H1 (cell line): ENCODE measurements at regions not wholly inside any gene's neighbourhood (a gene's known extent, or its start where the extent isn't known, plus 50 kb on each side); places are given as distances from the start of the nearest gene placed in this dataset.

Source experiments
- CTCF ChIA-PET: fragments of 300-600 bp; sonication (Branson Sonifier 250); formaldehyde crosslinking; loops from one replicate; lab custom pipeline; 2021; ENCODE audit not compliant: partially characterized antibody; lab: Charles Lee
- POLR2A ChIA-PET: fragments of 300-600 bp; sonication (Branson Sonifier 250); formaldehyde crosslinking; loops from one replicate; lab custom pipeline; 2021; ENCODE audit warnings: inconsistent platforms; ENCODE audit not compliant: partially characterized antibody; lab: Charles Lee
- DNase-seq, 2 experiments: peaks; one replicate each; pipeline versions ENCODE4 v3.0.0 to v3.0.0-alpha.2; 2010 to 2022; ENCODE audit warnings: low spot score in 2 of 2, low read depth in 1 of 2, mixed read lengths in 1 of 2
- FAIRE-seq: peaks from 2 replicates; lab custom pipeline; 2011; peaks lifted over from hg19 to GRCh38; lab: Jason Lieb, UNC
- H2AFZ ChIP-seq: 2 replicates; pipeline ENCODE4 v1.8.1; 2012; ENCODE audit warnings: low read length, inconsistent platforms
- H2AK5ac ChIP-seq: 2 replicates; pipeline ENCODE4 v1.6.1; 2013; ENCODE audit warnings: low read depth, low read length
- H2BK120ac ChIP-seq: replicated peaks from 2 replicates; pipeline ENCODE3; 2013; ENCODE audit warnings: low read depth, low read length, inconsistent platforms
- H2BK12ac ChIP-seq: 2 replicates; pipeline ENCODE4 v1.6.1; 2013; ENCODE audit warnings: low read depth, low read length
- H2BK15ac ChIP-seq: 2 replicates; pipeline ENCODE4 v1.6.1; 2013; ENCODE audit warnings: low read length
- H2BK20ac ChIP-seq: 2 replicates; pipeline ENCODE4 v1.6.1; 2013; ENCODE audit warnings: low read length
- H2BK5ac ChIP-seq: 2 replicates; pipeline ENCODE4 v1.6.1; 2013; ENCODE audit warnings: low read depth, low read length
- H3K14ac ChIP-seq: 2 replicates; pipeline ENCODE4 v1.6.1; 2013; ENCODE audit warnings: inconsistent platforms; ENCODE audit not compliant: insufficient read length
- H3K18ac ChIP-seq: 2 replicates; pipeline ENCODE4 v1.6.1; 2013; ENCODE audit warnings: low read length; ENCODE audit errors: extremely low read depth
- H3K23ac ChIP-seq: 2 replicates; pipeline ENCODE4 v1.6.1; 2013; ENCODE audit warnings: inconsistent platforms; ENCODE audit not compliant: insufficient read length
- H3K23me2 ChIP-seq: 2 replicates; pipeline ENCODE4 v1.6.1; 2013; ENCODE audit warnings: low read depth, low read length
- H3K27ac ChIP-seq: 2 replicates; pipeline ENCODE4 v1.6.1; 2011; ENCODE audit warnings: low read depth, low read length, inconsistent platforms
- H3K27me3 ChIP-seq, 4 experiments: replicated peaks in 1 of 4; 1 replicate in 1 of 4; 2 replicates in 3 of 4; pipeline versions ENCODE4 v1.6.1 to v1.8.1; 2011 to 2013; ENCODE audit warnings: low read length in 3 of 4, mild to moderate bottlenecking in 3 of 4, inconsistent platforms in 2 of 4, mixed read lengths in 2 of 4, moderate library complexity in 1 of 4; ENCODE audit not compliant: control insufficient read depth in 3 of 4, insufficient read depth in 3 of 4; ENCODE audit errors: extremely low read depth in 1 of 4
- H3K36me3 ChIP-seq, 4 experiments: 2 replicates each; pipeline versions ENCODE4 v1.6.1 to v1.8.1; 2011 to 2013; ENCODE audit warnings: mild to moderate bottlenecking in 4 of 4, low read length in 3 of 4, moderate library complexity in 2 of 4, control low read depth in 1 of 4, inconsistent platforms in 1 of 4; ENCODE audit not compliant: insufficient read depth in 4 of 4, control insufficient read depth in 2 of 4
- H3K4ac ChIP-seq: replicated peaks from 2 replicates; pipeline ENCODE3; 2013; ENCODE audit warnings: low read length, low read depth, mixed read lengths, inconsistent platforms; ENCODE audit not compliant: insufficient read length
- H3K4me1 ChIP-seq, 4 experiments: replicated peaks in 1 of 4; 1 replicate in 1 of 4; 2 replicates in 3 of 4; pipeline versions ENCODE4 v1.6.1 to v1.8.1; 2011 to 2013; ENCODE audit warnings: low read length in 3 of 4, inconsistent platforms in 2 of 4, mixed read lengths in 1 of 4; ENCODE audit not compliant: insufficient read depth in 4 of 4, control insufficient read depth in 3 of 4
- H3K4me2 ChIP-seq, 2 experiments: 2 replicates each; pipeline versions ENCODE4 v1.6.1 to v1.8.1; 2011 to 2013; ENCODE audit warnings: low read depth in 2 of 2, low read length in 2 of 2, control low read depth in 1 of 2, inconsistent platforms in 1 of 2, mild to moderate bottlenecking in 1 of 2; ENCODE audit not compliant: insufficient read depth in 1 of 2
- H3K4me3 ChIP-seq, 4 experiments: fragments of 200-600, 300-600 bp in 1 of 4; sonication (generic), shearing (Covaris generic), sonication (Bioruptor Twin) in 1 of 4; 2 replicates each; pipeline versions ENCODE4 v1.5.1 to v1.8.1; 2011 to 2016; ENCODE audit warnings: low read length in 4 of 4, low read depth in 3 of 4, control low read depth in 2 of 4, inconsistent platforms in 2 of 4, mild to moderate bottlenecking in 2 of 4, mixed read lengths in 1 of 4, moderate library complexity in 1 of 4; ENCODE audit not compliant: insufficient read depth in 2 of 4; ENCODE audit errors: extremely low read depth in 1 of 4
- H3K56ac ChIP-seq: replicated peaks from 2 replicates; pipeline ENCODE3; 2013; ENCODE audit warnings: low read depth, mild to moderate bottlenecking, mixed read lengths, low read length, inconsistent platforms; ENCODE audit not compliant: insufficient read length
- H3K79me1 ChIP-seq: 2 replicates; pipeline ENCODE4 v1.6.1; 2013; ENCODE audit warnings: low read depth, low read length, control low read depth
- H3K79me2 ChIP-seq, 2 experiments: 2 replicates each; pipeline versions ENCODE4 v1.6.1 to v1.8.1; 2012 to 2013; ENCODE audit warnings: low read length in 2 of 2, mild to moderate bottlenecking in 2 of 2, inconsistent platforms in 1 of 2; ENCODE audit not compliant: insufficient read depth in 2 of 2, control insufficient read depth in 1 of 2
- H3K9ac ChIP-seq, 4 experiments: replicated peaks in 1 of 4; 1 replicate in 1 of 4; 2 replicates in 3 of 4; pipeline versions ENCODE4 v1.6.1 to v1.8.1; 2011 to 2013; ENCODE audit warnings: low read depth in 3 of 4, low read length in 3 of 4, control low read depth in 2 of 4, mild to moderate bottlenecking in 2 of 4, moderate library complexity in 2 of 4, inconsistent platforms in 1 of 4; ENCODE audit errors: extremely low read depth in 1 of 4
- H3K9me3 ChIP-seq, 2 experiments: 2 replicates each; pipeline versions ENCODE4 v1.6.1 to v1.8.1; 2012 to 2013; ENCODE audit warnings: mild to moderate bottlenecking in 2 of 2, moderate library complexity in 2 of 2, control low read depth in 1 of 2, inconsistent platforms in 1 of 2, low read depth in 1 of 2, low read length in 1 of 2, mixed read lengths in 1 of 2; ENCODE audit not compliant: insufficient read depth in 2 of 2
- H4K20me1 ChIP-seq, 2 experiments: replicated peaks in 1 of 2; 2 replicates each; pipeline versions ENCODE3 to v1.8.1; 2011 to 2013; ENCODE audit warnings: inconsistent platforms in 2 of 2, low read length in 2 of 2, mild to moderate bottlenecking in 1 of 2; ENCODE audit not compliant: insufficient read depth in 2 of 2, control insufficient read depth in 1 of 2
- H4K5ac ChIP-seq: 2 replicates; pipeline ENCODE4 v1.6.1; 2013; ENCODE audit warnings: low read length, low read depth, mixed read lengths, inconsistent platforms; ENCODE audit not compliant: insufficient read length
- H4K8ac ChIP-seq: 2 replicates; pipeline ENCODE4 v1.8.0; 2013; ENCODE audit warnings: mild to moderate bottlenecking, moderate library complexity, low read length, inconsistent platforms; ENCODE audit not compliant: insufficient read depth; ENCODE audit errors: extremely low read depth
- H4K91ac ChIP-seq: replicated peaks from 2 replicates; pipeline ENCODE3; 2013; ENCODE audit warnings: low read length, mixed read lengths, inconsistent platforms; ENCODE audit not compliant: insufficient read length
- ASH2L ChIP-seq: fragments of 200-600, 300-600 bp; sonication (generic); IDR thresholded peaks from one replicate; pipeline ENCODE4 v1.7.1; 2017; ENCODE audit warnings: low read length
- CTBP2 ChIP-seq: IDR thresholded peaks from 2 replicates; pipeline ENCODE4 v1.7.0; 2011; ENCODE audit warnings: borderline replicate concordance, mild to moderate bottlenecking, moderate library complexity, mixed read lengths, low read length; ENCODE audit not compliant: insufficient read depth, insufficient read length
- HDAC2 ChIP-seq, 2 experiments: fragments of 300-600 bp in 1 of 2; sonication (generic) in 1 of 2; IDR thresholded peaks; 2 replicates each; pipeline ENCODE4 v1.6.1; 2011 to 2012; ENCODE audit warnings: low read depth in 2 of 2, low read length in 2 of 2, mild to moderate bottlenecking in 2 of 2, moderate library complexity in 2 of 2, borderline replicate concordance in 1 of 2, inconsistent platforms in 1 of 2
- POLR2AphosphoS5 ChIP-seq: IDR thresholded peaks from 2 replicates; pipeline ENCODE4 v1.6.1; 2011; ENCODE audit warnings: low read depth, low read length
- SIN3A ChIP-seq, 2 experiments: IDR thresholded peaks in 1 of 2; conservative IDR thresholded peaks in 1 of 2; 2 replicates each; pipeline ENCODE4 v1.6.1; 2011 to 2012; ENCODE audit warnings: low read length in 2 of 2, improper control_type of control experiment in 1 of 2, low read depth in 1 of 2, mild to moderate bottlenecking in 1 of 2
- SIX5 ChIP-seq: IDR thresholded peaks from 2 replicates; pipeline ENCODE4 v1.6.1; 2011; ENCODE audit warnings: mild to moderate bottlenecking, low read depth, low read length
- TCF12 ChIP-seq: IDR thresholded peaks from 2 replicates; pipeline ENCODE4 v1.6.1; 2011; ENCODE audit warnings: low read depth, mild to moderate bottlenecking, low read length
- YY1 ChIP-seq: IDR thresholded peaks from 2 replicates; pipeline ENCODE4 v1.6.1; 2011; ENCODE audit warnings: low read depth, mild to moderate bottlenecking, low read length
- WGBS, 2 experiments: shearing (Covaris generic) in 1 of 2; methylation state at CpG; one replicate each; pipeline versions ENCODE4 v1.1.6 to v1.1.7; 2013 to 2015; ENCODE audit warnings: low lambda C conversion rate in 2 of 2, mixed read lengths in 2 of 2, inconsistent platforms in 1 of 2, low coverage in 1 of 2, missing lambda C conversion rate in 1 of 2; ENCODE audit not compliant: insufficient replicate concordance in 2 of 2, insufficient coverage in 1 of 2, insufficient read length in 1 of 2; ENCODE audit errors: extremely low coverage in 1 of 2, missing lambda C conversion rate in 1 of 2; 5-methylcytosine and 5-hydroxymethylcytosine counted together
- TF ChIP-seq, protein P1 (sequence below): IDR thresholded peaks from 2 replicates; pipeline ENCODE4 v1.6.1; 2012; ENCODE audit warnings: inconsistent platforms
- TF ChIP-seq, protein P2 (sequence below): IDR thresholded peaks from 2 replicates; pipeline ENCODE4 v1.6.1; 2012; ENCODE audit warnings: inconsistent platforms
- TF ChIP-seq, protein P3 (sequence below), 3 experiments: IDR thresholded peaks; 1 replicate in 2 of 3; 2 replicates in 1 of 3; pipeline versions ENCODE4 v1.5.1 to v1.6.1; 2011; ENCODE audit warnings: low read length in 3 of 3, mild to moderate bottlenecking in 3 of 3, inconsistent platforms in 2 of 3, low read depth in 1 of 3, moderate library complexity in 1 of 3; ENCODE audit not compliant: insufficient read depth in 1 of 3; ENCODE audit errors: control extremely low read depth in 1 of 3

DNA sequence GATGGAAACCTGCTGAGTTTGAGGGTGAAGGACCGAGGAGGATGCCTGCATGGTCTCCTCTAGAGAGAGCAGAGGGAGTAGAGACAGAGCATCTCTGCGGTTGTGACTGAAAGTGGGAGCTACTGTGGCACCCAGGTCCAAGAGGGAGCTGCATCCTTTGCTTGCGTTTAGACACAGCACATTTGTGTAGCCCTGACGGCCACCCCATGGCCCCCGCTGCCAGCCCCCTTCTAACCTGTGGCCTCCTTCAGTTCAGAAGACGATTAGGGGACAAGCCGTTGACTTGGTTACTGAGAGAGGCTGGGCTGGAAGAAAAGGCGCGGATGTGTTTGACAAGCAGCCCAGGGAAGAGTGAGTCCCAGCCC, 690.9 kb downstream of the BRD1 start:
- no peak for FAIRE-seq
- H3K4me2 ChIP-seq, result no peak overlapping the region

More for the DNA sequence above, 690.9 kb downstream of the BRD1 start:
- no peaks in the 10 kb centered on the region for H3K36me3 ChIP-seq
- no peaks in the 10 kb centered on the region for H3K9me3 ChIP-seq
- no peak overlapping the region for H3K14ac ChIP-seq
- no peak overlapping the region for H2BK20ac ChIP-seq
- H2AK5ac ChIP-seq, result no peak overlapping the region
- TF ChIP-seq, protein P1, sequence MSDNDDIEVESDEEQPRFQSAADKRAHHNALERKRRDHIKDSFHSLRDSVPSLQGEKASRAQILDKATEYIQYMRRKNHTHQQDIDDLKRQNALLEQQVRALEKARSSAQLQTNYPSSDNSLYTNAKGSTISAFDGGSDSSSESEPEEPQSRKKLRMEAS, result no peak
- TF ChIP-seq POLR2AphosphoS5 (no peak), HDAC2 (IDR thresholded peaks at IDR 0.05; ENCODE audit: borderline replicate concordance in 1 of 2, low read depth in 2 of 2, low read length in 2 of 2) (no peak), SIN3A (conservative IDR thresholded peaks at IDR 0.05 in 1 of 2, IDR thresholded peaks at IDR 0.05 in 1 of 2; ENCODE audit: low read depth in 1 of 2, low read length in 2 of 2) (no peak), SIX5 (no peak), ASH2L (no peak), CTBP2 (no peak), TCF12 (no peak), YY1 (no peak)
- TF ChIP-seq, protein P2, sequence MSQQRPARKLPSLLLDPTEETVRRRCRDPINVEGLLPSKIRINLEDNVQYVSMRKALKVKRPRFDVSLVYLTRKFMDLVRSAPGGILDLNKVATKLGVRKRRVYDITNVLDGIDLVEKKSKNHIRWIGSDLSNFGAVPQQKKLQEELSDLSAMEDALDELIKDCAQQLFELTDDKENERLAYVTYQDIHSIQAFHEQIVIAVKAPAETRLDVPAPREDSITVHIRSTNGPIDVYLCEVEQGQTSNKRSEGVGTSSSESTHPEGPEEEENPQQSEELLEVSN, result no peak
- TF ChIP-seq, protein P3, sequence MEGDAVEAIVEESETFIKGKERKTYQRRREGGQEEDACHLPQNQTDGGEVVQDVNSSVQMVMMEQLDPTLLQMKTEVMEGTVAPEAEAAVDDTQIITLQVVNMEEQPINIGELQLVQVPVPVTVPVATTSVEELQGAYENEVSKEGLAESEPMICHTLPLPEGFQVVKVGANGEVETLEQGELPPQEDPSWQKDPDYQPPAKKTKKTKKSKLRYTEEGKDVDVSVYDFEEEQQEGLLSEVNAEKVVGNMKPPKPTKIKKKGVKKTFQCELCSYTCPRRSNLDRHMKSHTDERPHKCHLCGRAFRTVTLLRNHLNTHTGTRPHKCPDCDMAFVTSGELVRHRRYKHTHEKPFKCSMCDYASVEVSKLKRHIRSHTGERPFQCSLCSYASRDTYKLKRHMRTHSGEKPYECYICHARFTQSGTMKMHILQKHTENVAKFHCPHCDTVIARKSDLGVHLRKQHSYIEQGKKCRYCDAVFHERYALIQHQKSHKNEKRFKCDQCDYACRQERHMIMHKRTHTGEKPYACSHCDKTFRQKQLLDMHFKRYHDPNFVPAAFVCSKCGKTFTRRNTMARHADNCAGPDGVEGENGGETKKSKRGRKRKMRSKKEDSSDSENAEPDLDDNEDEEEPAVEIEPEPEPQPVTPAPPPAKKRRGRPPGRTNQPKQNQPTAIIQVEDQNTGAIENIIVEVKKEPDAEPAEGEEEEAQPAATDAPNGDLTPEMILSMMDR (IDR thresholded peaks at IDR 0.05; ENCODE audit: control extremely low read depth in 1 of 3, insufficient read depth in 1 of 3, low read depth in 1 of 3, low read length in 3 of 3), result no peak
- no peak overlapping the region for H3K18ac ChIP-seq
- H4K20me1 ChIP-seq, result no peaks in the 10 kb centered on the region
- H4K91ac ChIP-seq, result no peak overlapping the region
- no peak overlapping the region for H2BK15ac ChIP-seq
- no peak overlapping the region for H2AFZ ChIP-seq
- no peak overlapping the region for H3K4me3 ChIP-seq
- H3K23me2 ChIP-seq, result peaks cover 8% of the 10 kb centered on the region; the same call in 1 of the 2 replicates
- no peaks in the 10 kb centered on the region for H3K79me2 ChIP-seq
- no peaks in the 10 kb centered on the region for H3K79me1 ChIP-seq
- no peaks in the 10 kb centered on the region for H3K27me3 ChIP-seq
- DNase-seq, result no peak
- no peak overlapping the region for H3K9ac ChIP-seq
- no peak overlapping the region for H2BK5ac ChIP-seq
- H3K56ac ChIP-seq, result no peak overlapping the region
- H4K5ac ChIP-seq, result no peak overlapping the region
- no peak overlapping the region for H2BK120ac ChIP-seq
- no peak overlapping the region for H4K8ac ChIP-seq
- CTCF ChIA-PET, result interaction anchor here (0.7 to 1.4 kb wide), 2 partner anchors 90 to 168 kb away, joined by 3 to 5 read pairs; no protein-coding TSS in a partner anchor
- no peak overlapping the region for H3K27ac ChIP-seq
- no peak overlapping the region for H3K23ac ChIP-seq
- POLR2A ChIA-PET, result no interaction called here
- H3K4me1 ChIP-seq, result no peaks in the 10 kb centered on the region; a peak in 1 of 7 replicates
- WGBS, 2 experiments, result 92% methylated on average over 9 of the region's 9 CpGs; no CpG with 5 or more reads in 1 of the 2 experiments
- H2BK12ac ChIP-seq, result no peak overlapping the region
- no peak overlapping the region for H3K4ac ChIP-seq
